SIG-M5 treated with dmso at 0.1 percent for 504 hours (cell line): ENCODE measurements at regions not wholly inside any gene's neighbourhood (a gene's known extent, or its start where the extent isn't known, plus 50 kb on each side); places are given as distances from the start of the nearest gene placed in this dataset.
A peak's percentile ranks its signal among the peaks of the same experiment; 100 is the strongest.
"Not testable (repeated sequence)": the region's sequence is repeated elsewhere in the genome, so short reads cannot be mapped to it uniquely, and the experiment has no call there.

Experiments used
- DNase-seq: peaks from one replicate; lab custom pipeline; 2025; ENCODE audit not compliant: unreplicated experiment; lab: John Stamatoyannopoulos, UW

DNA sequence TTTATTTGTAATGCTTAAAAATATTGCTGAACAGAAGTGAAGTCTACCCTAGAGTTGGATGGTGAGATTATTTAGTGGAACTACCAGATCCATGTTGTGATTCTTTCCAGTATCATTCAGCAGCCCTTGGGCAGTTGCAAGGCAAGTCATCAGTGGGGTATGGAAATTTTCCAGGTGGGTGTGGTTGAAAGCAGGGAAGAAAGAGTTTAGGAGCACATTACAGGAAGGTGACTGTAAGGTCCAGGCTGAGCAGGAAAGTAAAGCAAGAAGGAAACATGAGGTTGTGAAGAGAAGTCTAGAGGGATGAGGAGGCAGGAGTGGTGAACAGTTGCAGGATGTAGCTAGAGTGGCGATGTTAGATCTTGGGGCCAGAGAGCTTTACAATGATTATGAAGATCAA is 178.0 kb upstream of the ROPN1B start:
- DNase-seq = not testable (repeated sequence)

DNA sequence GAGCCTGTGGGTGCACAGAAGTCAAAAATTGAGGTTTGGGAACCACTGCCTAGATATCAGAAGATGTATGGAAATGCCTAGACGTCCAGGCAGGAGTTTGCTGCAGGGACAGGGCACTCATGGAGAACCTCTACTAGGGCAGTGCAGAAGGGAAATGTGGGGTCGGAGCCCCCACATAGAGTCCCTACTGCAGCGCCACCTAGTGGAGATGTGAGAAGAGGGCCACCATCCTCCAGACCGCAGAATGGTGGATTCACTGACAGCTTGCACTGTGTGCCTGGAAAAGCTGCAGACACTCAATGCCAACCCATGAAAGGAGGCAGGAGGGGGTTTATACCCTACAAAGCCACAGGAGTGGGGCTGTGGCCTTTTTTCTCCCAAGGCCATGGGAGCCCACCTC is 159.0 kb upstream of the ROPN1B start:
- not testable (repeated sequence) for DNase-seq

DNA sequence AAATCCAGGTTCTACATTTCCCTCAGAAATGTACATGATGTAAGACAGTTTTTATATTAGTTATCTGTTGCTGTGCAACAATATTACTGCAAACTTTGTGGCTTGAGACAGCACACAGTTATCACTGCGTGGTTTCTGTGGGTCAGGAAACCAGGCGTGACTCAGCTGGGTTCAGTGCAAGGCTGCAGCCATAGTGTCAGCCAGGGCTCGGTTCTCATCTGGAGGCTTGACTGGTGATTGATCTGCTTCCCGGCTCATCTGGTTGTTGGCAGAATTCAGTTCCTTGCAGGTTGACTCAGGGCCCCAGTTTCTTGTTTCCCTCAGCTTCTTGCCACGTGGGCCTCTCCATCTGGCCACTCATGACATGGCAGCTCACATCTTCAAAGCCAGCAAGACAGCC is 146.8 kb upstream of the ROPN1B start:
- DNase-seq = peak; percentile 20

DNA sequence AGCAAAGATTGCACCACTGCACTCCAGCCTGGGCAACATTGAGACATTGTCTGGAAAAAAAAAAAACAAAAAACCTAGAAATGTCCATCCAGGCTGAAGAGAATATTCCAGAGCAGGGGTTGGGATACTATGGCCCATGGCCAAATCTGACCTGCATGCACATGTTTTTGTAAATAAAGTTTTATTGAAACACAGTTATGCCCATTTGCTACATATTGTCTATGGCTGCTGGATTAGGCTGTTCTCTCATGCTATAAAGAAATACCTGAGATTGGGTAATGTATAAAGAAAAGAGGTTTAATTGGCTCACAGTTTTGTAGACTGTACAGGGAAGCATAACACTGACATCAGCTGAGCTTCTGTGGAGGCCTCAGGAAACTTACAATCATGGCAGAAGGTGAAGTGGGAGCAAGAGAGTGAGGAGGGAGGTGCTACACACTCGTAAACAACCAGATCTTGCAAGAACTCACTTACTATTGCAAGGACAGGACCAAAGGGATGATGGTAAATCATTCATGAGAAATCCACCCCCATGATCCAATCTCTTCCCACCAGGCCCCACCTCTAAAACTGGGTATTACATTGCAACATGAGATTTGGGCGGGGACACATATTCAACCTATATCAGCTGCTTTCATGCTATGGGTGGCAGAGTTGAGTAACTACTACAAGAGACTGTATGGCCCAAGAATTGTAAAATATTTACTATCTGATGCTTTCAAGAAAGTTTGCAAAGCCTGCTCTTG is 137.8 kb upstream of the ROPN1B start:
- not testable (repeated sequence) for DNase-seq

DNA sequence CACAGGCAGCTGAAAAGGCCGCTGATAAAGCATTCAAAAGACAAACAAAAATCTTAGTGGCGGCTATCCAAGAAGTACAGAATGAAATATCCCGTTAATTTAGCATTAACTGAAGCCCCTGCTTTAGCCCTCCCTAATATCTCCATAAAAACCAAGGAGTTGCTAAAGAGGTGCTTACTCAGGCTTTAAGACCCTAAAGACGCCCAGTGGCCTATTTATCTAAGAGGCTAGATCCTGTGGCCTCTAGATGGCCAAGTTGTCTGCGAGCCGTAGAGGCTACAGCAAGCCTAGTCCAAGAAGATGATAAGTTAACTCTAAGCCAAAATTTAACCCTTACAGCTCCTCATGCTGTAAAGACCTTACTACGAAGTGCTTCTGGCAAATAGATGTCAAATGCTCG is 133.4 kb upstream of the ROPN1B start:
- DNase-seq = not testable (repeated sequence)

DNA sequence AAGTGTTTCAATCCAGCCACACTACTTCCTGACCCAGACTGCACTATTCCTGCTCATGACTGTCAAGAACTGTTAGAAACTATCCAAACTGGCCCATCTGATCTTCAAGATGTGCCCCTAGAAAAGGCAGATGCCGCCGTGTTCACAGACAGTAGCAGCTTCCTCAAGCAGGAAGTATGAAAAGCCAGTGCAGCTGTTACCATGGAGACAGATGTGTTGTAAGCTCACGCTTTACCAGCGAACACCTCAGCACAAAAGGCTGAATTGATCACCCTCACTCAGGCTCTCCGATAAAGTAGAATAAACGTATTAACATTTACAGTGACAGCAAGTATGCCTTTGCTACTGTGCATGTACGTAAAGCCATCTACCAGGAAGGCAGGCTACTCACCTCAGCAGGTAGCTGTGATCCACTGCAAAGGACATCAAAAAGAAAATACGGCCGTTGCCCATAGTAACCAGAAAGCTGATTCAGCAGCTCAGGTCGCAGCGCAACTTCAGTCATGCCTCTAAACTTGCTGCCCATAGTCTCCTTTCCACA is 132.9 kb upstream of the ROPN1B start:
- peak; percentile 0 for DNase-seq

DNA sequence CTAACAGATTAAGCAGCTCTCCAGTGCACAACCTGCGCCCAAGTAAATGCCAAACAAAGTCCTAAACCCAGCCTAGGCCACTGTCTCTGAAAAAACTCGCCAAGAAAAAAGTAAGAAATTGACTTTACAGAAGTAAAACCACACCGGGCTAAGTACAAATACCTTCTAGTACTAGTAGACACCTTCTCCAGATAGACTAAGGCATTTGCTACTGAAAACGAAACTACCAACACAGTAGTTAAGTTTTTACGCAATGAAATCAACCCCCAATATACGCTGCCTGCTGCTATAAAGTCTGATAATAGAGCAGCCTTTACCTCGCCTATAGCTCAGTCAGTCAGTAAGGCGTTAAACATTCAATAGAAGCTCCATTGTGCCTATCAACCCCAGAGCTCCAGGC is 132.2 kb upstream of the ROPN1B start:
- peak; percentile 0 for DNase-seq

DNA sequence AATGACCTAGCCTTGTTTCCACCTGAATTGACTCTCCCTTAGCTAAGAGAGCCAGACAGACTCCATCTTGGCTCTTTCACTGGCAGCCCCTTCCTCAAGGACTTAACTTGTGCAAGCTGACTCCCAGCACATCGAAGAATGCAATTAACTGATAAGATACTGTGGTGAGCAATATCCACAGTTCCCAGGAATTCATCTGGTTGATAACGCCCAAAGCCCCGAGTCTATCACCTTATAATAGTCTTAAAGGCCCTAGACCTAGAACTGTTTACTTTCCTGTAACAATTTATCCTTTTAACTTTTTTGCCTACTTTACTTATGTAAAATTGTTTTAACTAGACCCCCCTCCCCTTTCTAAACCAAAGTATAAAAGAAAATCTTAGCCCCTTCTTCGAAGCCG is 130.1 kb upstream of the ROPN1B start:
- DNase-seq = not testable (repeated sequence)

DNA sequence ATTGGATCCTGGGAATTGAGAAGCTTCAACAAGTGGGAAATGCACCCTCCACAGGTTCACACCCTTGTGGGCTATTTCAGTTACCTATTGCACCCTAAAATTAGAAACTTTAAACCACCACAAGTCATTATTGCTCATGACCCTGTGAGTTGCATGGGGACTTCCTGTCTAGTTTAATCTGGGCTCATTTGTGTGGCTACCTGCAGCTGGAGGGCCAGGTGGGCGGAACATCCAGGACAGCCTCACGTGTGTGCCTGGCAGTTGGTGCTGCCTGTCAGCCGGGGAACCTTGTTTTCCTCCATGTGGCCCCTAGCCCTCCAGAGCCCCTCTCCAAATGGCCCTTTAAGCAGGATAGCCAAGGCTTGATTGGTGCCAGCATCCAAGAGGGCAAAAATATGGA is 128.5 kb upstream of the ROPN1B start:
- not testable (repeated sequence) for DNase-seq

DNA sequence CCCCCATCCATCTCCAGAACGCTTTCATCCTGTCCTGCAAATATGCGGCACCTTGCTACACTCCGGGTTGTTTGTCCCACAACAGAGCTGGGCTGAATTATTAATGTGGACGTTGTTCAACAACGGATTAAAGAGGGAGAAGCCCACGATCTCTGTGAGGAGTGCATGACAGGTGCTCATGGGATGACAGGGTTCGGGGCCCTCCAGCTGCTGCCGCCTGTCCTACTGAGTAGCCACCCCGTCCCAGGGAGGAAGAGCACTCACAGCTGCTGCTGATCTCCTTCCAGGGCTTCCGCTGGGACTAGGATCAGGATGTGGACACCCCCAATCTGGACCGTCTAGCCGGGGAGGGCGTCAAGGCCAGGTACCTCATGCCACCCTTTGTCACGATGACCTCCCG is 121.0 kb upstream of the ROPN1B start:
- DNase-seq = not testable (repeated sequence)

DNA sequence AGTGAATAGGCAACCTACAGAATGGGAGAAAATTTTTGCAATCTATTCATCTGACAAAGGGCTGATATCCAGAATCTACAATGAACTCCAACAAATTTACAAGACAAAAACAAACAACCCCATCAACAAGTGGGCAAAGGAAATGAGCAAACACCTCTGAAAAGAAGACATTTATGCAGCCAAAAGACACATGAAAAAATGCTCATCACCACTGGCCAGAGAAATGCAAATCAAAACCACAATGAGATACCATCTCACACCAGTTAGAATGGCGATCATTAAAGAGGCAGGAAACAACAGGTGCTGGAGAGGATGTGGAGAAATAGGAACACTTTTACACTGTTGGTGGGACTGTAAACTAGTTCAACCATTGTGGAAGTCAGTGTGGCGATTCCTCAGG is 114.0 kb upstream of the ROPN1B start:
- not testable (repeated sequence) for DNase-seq

DNA sequence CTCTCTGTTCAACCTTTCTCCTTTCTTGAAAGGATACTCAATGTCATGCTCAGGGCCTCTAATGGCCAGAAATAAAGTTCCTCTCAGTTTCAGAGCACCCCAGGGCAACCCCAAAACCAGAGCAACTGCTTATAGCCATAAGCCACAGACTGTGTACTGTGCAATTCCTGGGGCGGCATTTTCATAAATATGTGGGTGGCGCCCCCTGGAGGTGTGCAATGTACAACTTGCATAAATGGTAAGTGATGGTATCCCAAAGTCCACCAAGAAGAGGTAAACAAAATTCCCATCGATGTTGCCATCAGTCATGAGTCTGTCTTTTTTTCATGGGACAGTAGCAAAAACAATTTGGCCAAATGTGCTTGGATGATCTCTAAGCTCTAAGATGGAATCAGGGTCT is 108.4 kb upstream of the ROPN1B start:
- not testable (repeated sequence) for DNase-seq

DNA sequence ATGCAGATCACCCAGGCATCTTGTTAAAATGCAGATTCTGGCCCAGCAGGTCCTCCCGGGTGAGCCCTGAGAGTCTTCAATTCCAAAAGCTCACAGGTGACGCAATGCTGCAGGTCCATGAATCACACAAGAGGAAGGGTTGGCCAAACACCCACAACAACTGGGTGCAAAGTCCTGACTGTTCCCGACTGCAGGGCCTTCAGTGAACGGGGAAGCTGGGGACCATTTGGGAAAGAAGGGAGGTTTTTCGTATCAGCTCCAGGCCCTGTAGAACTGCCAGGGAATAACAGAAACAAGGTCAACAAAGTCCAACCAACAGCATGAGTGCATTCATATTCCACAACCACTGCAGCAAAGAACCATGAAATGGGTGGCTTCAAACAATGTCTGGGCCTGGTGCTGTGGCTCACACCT is 106.1 kb upstream of the ROPN1B start:
- DNase-seq = not testable (repeated sequence)

DNA sequence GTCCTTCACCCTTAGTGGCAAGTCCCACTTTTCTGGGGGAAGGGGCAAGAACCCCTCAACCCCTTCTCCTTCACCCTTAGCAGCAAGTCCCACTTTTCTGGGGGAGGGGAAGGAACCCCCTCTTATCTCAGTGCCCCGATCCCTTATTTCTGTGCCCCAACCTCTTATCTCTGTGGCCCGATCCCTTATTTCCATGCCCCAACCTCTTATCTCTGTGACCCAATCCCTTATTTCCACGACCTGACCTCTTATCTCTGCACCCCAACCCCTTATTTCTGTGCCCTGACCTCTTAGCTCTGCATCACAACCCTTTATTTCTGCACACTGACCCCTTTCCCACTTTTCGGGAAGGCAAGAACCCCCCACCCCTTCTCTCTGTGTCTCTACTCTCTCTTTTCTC is 104.4 kb upstream of the ROPN1B start:
- DNase-seq = not testable (repeated sequence)

DNA sequence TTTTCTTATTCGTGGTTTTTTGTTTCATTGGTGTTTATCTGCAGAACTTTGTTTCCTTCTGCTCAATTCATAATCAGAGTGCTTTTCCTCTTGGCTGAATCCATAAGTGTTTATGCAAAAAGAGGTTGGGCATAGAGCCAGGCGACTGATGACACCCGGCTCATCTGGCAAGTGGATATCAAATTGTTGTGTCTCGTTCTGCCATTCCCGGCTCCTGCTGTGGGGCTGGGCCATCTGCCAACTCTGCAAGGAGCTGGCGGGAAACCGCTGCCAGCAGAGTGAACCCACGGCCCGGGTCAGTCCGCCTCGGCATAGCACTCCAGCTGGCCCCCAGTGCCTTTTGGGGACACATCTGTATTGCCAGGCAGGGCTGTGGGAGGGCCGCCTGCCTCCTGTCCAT is 83.0 kb upstream of the ROPN1B start:
- not testable (repeated sequence) for DNase-seq

DNA sequence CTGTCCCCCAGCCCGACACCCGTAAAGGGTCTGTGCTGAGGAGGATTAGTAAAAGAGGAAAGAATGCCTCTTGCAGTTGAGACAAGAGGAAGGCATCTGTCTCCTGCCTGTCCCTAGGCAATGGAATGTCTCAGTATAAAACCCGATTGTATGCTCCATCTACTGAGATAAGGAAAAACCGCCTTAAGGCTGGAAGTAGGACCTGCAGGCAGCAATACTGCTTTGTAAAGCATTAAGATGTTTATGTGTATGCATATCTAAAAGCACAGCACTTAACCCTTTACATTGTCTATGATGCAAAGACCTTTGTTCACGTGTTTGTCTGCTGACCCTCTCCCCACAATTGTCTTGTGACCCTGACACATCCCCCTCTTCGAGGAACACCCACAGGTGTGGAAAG is 69.8 kb upstream of the ROPN1B start:
- DNase-seq = not testable (repeated sequence)

DNA sequence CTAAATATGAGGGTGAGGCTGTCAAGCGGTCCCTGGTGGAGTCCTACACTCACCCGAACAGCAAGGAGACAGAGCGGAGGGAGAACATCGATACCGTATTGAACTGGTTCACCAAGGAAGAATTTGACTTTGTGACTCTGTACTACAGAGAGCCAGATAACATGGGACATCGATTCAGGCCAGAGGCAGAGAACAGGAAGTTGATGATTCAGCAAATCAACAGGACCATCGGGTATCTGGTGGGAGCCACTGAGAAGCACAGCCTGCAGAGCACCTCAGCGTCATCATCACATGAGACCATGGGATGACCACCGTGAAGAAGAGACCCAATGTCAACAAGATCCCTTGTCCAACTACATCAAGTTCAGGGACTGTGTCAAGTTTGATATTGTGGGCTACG is 67.5 kb upstream of the ROPN1B start:
- not testable (repeated sequence) for DNase-seq

DNA sequence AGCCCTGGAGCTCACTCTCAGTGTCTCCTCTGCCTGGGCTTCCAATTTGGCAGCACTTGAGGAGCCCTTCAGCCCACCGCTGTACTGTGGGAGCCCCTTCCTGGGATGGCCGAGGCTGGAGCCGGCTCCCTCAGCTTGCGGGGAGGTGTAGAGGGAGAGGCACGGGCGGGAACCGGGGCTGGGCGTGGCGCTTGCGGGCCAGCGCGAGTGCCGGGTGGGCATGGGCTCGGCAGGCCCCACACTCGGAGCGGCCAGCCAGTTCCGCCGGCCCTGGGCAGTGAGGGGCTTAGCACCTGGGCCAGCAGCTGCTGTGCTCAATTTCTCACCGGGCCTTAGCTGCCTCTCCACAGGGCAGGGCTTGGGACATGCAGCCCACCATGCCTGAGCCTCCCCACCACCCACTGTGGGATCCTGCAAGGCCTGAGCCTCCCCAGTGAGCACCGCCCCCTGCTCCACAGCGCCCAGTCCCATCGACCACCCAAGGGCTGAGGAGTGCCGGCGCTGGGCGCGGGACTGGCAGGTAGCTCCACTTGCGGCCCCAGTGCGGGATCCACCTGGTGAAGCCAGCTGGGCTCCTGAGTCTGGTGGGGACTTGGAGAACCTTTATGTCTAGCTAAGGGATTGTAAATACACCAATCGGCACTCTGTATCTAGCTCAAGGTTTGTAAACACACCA is 65.1 kb upstream of the ROPN1B start:
- not testable (repeated sequence) for DNase-seq

DNA sequence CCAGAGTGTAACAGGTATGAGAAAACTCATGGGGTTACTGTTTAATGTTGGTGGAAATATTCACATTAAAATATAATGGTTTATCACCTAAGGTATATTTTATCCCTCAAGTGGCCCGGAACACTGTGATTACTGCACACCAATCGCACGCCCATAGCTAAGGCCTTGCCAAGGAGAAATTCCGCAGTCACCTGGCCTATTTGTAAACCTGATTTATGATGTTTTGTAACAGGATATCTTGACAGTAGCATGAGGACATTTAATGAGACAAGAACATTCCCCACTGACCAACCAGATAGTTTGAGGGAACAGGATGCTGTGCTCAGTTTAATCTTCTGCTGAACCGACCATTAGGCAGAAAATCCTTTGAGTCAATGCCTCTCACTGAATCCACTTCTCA is 61.7 kb upstream of the ROPN1B start:
- DNase-seq = not testable (repeated sequence)

DNA sequence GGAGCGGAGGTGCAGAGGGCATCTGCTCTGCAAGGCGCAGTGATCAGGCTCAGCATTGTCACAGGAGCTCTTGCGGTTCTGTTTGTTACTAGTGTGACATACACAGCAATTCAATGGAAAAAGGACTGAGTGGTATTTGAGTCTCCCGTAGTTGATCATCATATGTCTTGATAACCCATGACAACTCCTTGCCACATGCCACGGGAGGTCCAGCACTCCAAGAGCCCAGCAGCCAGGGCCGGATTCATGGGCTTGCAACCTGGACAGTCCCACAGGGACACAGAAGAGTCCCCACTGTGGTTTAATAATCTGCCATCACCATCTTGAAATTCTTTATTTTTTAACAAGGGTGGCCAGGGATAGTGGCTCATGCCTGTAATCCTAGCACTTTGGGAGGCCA is 58.1 kb upstream of the ROPN1B start:
- not testable (repeated sequence) for DNase-seq

DNA sequence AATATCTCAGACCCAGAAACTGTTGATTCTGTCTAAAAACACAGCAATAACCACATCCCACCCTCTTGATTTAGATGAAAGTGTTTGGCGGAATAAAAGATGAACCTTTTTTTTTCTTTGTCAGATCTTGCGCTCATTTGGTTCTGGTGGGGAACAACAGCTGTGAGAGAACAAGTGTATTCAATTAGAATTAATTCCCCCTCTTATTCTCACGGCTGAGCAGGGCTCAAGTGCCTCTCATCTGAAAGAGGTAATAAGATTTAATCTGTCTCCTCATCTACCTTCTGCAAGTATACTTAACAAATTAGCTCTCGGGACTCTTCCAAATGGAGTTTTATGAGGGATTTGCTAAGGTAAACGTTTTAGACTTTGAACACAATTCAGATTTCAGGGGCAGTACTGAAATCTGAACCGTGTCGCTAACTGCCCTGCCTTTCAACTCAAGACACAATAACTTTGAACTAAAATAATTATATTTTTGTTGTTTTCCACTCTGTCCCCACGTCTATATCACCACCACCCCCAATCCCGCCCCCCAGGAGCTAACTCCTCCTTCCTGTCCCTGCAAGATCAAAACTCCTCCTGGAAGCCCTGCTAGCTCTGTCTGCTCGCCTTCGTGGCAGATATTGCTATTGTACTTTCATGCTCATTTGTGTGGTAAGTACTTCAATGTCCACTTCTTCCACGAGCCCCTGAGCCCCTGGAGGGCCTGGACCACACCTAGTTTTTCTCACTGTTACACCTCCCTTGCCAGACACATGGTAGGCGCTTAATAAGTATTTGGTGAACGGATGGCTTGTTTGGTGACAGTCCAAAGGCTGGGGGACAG is 54.2 kb upstream of the ROPN1B start:
- not testable (repeated sequence) for DNase-seq
